Right lobe of liver (tissue), 6 donors: ENCODE measurements at regions not wholly inside any gene's neighbourhood (a gene's known extent, or its start where the extent isn't known, plus 50 kb on each side); places are given as distances from the start of the nearest gene placed in this dataset.

Experiments used
- ATAC-seq, 4 donors: fragments of 200-7000 bp; cut with Tn5 transposase; one replicate each; pipeline ENCODE4 v1.9.1; 2020; ENCODE audit warnings: mild to moderate bottlenecking in 4 of 4, moderate library complexity in 4 of 4
- DNase-seq, 3 donors: peaks; one replicate each; pipeline ENCODE4 v3.0.0-alpha.2; 2020
- H3K27ac ChIP-seq, 3 donors: fragments of 200-600 bp; one replicate each; pipeline ENCODE4 v1.8.0; 2022
- H3K27me3 ChIP-seq, 2 donors: fragments of 200-600 bp; one replicate each; pipeline ENCODE4 v1.8.0; 2022
- H3K36me3 ChIP-seq, 4 donors: fragments of 200-600 bp; sonication (generic) in 1 of 4; one replicate each; pipeline versions ENCODE4 v1.5.1 to v1.8.0; 2017 to 2022; ENCODE audit warnings: control low read depth in 1 of 4
- H3K4me1 ChIP-seq, 4 donors: fragments of 200-600 bp; sonication (generic) in 1 of 4; one replicate each; pipeline versions ENCODE4 v1.5.1 to v1.8.0; 2017 to 2022; ENCODE audit warnings: control low read depth in 1 of 4
- H3K4me3 ChIP-seq, 3 donors: fragments of 200-600 bp; one replicate each; pipeline ENCODE4 v1.8.0; 2022
- H3K9me3 ChIP-seq, 4 donors: fragments of 200-600 bp; sonication (generic) in 1 of 4; one replicate each; pipeline versions ENCODE4 v1.5.1 to v1.8.0; 2017 to 2022; ENCODE audit warnings: control low read depth in 1 of 4
- CTCF ChIP-seq, 4 donors: fragments of 200-600 bp in 3 of 4; fragments of 450-650 bp in 1 of 4; IDR thresholded peaks; one replicate each; pipeline versions ENCODE4 v1.5.1 to v1.8.0; 2016 to 2022; ENCODE audit warnings: antibody characterized with exemption in 4 of 4, mild to moderate bottlenecking in 2 of 4
- POLR2A ChIP-seq: fragments of 450-650 bp; IDR thresholded peaks from one replicate; pipeline ENCODE4 v1.6.1; 2017; ENCODE audit warnings: antibody characterized with exemption, mild to moderate bottlenecking
- WGBS: methylation state at CpG from one replicate; pipeline ENCODE4 v1.1.6; 2018; ENCODE audit warnings: low coverage, low lambda C conversion rate; ENCODE audit not compliant: insufficient coverage; ENCODE audit errors: missing lambda C conversion rate; 5-methylcytosine and 5-hydroxymethylcytosine counted together
- intact Hi-C, 2 donors: fragments of 100-400 bp; cut with DNase I; formaldehyde crosslinking; loops; one replicate each; pipeline versions ENCODE4 v1.11.2 to v1.14.1; 2022
- donor health status: DM: no; HTN: yes; CAD: no.
- donor health status: DM: no; HTN: no; CAD: no.
- donor health status: DM: no; HTN: no; CAD: no.
- donor health status: DM: no; HTN: yes; CAD: no.
- donor health status: DM: no; HTN: yes; CAD: no.

- peaks cover 0 to 14% (median 0%) of the 10 kb centered on the region in 4 donors for H3K4me1 ChIP-seq
- 93% methylated on average over 2 of the region's 6 CpGs for WGBS
- ATAC-seq (no peak), DNase-seq (no peak)
- H3K27me3 ChIP-seq = no peaks in the 10 kb centered on the region
- no peak overlapping the region for H3K27ac ChIP-seq
- no peaks in the 10 kb centered on the region for H3K9me3 ChIP-seq
- intact Hi-C loops = no loop called here
- H3K4me3 ChIP-seq = no peak overlapping the region
- H3K36me3 ChIP-seq = no peaks in the 10 kb centered on the region
- TF ChIP-seq POLR2A = no peak
- no peak for TF ChIP-seq CTCF (IDR thresholded peaks at IDR 0.05)
Measured at GRCh38 chr10:33088990-33089389, 131.0 kb upstream of the ITGB1 start.

- no peak for TF ChIP-seq POLR2A
- TF ChIP-seq CTCF (IDR thresholded peaks at IDR 0.05) = no peak
- H3K4me1 ChIP-seq = peaks cover 0 to 14% (median 0%) of the 10 kb centered on the region in 4 donors
- no peaks in the 10 kb centered on the region for H3K9me3 ChIP-seq
- no peaks in the 10 kb centered on the region for H3K36me3 ChIP-seq
- no peak overlapping the region for H3K27ac ChIP-seq
- no peak overlapping the region for H3K4me3 ChIP-seq
- no peaks in the 10 kb centered on the region for H3K27me3 ChIP-seq
- intact Hi-C loops = no loop called here
- 75% methylated on average over 1 of the region's 1 CpG for WGBS
- DNase-seq (no peak), ATAC-seq (peak in 1 of 4 donors; percentile 36)
Measured at GRCh38 chr10:33087922-33088321, 129.9 kb upstream of the ITGB1 start.

- Histone ChIP-seq H3K27me3 (no peaks in the 10 kb centered on the region), H3K4me3 (no peak overlapping the region), H3K4me1 (peaks cover 0 to 14% (median 0%) of the 10 kb centered on the region in 4 donors), H3K27ac (no peak overlapping the region), H3K9me3 (no peaks in the 10 kb centered on the region), H3K36me3 (no peaks in the 10 kb centered on the region)
- ATAC-seq = peak in 2 of 4 donors; percentile 22 to 23
- WGBS = 61% methylated on average over 3 of the region's 3 CpGs
- DNase-seq = no peak
- intact Hi-C loops = no loop called here
- TF ChIP-seq POLR2A (no peak), CTCF (IDR thresholded peaks at IDR 0.05) (no peak)
Measured at GRCh38 chr10:33087152-33087551, 129.1 kb upstream of the ITGB1 start.

GRCh38 chr10:33086100-33086499 lies 128.1 kb upstream of the ITGB1 start:
- TF ChIP-seq CTCF (IDR thresholded peaks at IDR 0.05) = no peak
- no peak for TF ChIP-seq POLR2A
- intact Hi-C loops = no loop called here
- WGBS = 94% methylated on average over 5 of the region's 5 CpGs
- H3K36me3 ChIP-seq = no peaks in the 10 kb centered on the region
- H3K27me3 ChIP-seq = no peaks in the 10 kb centered on the region
- H3K9me3 ChIP-seq = no peaks in the 10 kb centered on the region
- ATAC-seq (no peak), DNase-seq (no peak)
- H3K4me3 ChIP-seq = no peak overlapping the region
- peaks cover 0 to 14% (median 0%) of the 10 kb centered on the region in 4 donors for H3K4me1 ChIP-seq
- H3K27ac ChIP-seq = no peak overlapping the region

- no peak for ATAC-seq
- Histone ChIP-seq H3K27ac (no peak overlapping the region), H3K4me1 (peaks cover 0 to 14% (median 0%) of the 10 kb centered on the region in 4 donors), H3K36me3 (no peaks in the 10 kb centered on the region), H3K27me3 (no peaks in the 10 kb centered on the region), H3K4me3 (no peak overlapping the region), H3K9me3 (no peaks in the 10 kb centered on the region)
- intact Hi-C loops = no loop called here
- no peak for DNase-seq
- no peak for TF ChIP-seq POLR2A
- no peak for TF ChIP-seq CTCF (IDR thresholded peaks at IDR 0.05)
Measured at GRCh38 chr10:33085313-33085833, 127.3 kb upstream of the ITGB1 start.
